GM12875 (cell line): ENCODE measurements at regions not wholly inside any gene's neighbourhood (a gene's known extent, or its start where the extent isn't known, plus 50 kb on each side); places are given as distances from the start of the nearest gene placed in this dataset.
"Not testable (repeated sequence)": the region's sequence is repeated elsewhere in the genome, so short reads cannot be mapped to it uniquely, and the experiment has no call there.

Experiments
- H3K4me3 ChIP-seq: one replicate; pipeline ENCODE4 v1.5.1; 2011; ENCODE audit warnings: low read depth, low read length, control low read depth
- TF ChIP-seq, protein P1 (sequence below): IDR thresholded peaks from 2 replicates; pipeline ENCODE4 v1.5.1; 2011; ENCODE audit warnings: low read depth, mild to moderate bottlenecking, control low read depth, inconsistent platforms, low read length, moderate library complexity, borderline replicate concordance; ENCODE audit not compliant: insufficient read depth

DNA sequence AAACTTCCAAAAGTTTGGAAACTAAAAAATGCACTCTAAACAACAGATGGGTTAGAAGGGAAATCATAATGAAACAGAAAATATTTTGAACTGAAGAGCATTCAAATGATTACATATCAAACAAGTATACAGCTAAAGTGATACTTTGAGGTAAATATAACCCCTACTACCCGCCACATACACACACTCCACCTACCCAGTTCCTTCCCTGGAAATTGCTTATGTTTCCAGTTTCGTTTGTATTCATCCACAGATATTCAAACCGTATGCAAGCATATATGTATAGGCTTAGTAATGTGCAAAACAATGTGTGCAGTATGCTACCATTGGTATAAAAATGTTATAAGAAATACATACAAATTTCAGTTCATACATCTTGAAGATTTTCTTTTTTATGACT, 95.5 kb downstream of the SMIM20 start:
- H3K4me3 ChIP-seq, result no peak overlapping the region
- TF ChIP-seq, protein P1, sequence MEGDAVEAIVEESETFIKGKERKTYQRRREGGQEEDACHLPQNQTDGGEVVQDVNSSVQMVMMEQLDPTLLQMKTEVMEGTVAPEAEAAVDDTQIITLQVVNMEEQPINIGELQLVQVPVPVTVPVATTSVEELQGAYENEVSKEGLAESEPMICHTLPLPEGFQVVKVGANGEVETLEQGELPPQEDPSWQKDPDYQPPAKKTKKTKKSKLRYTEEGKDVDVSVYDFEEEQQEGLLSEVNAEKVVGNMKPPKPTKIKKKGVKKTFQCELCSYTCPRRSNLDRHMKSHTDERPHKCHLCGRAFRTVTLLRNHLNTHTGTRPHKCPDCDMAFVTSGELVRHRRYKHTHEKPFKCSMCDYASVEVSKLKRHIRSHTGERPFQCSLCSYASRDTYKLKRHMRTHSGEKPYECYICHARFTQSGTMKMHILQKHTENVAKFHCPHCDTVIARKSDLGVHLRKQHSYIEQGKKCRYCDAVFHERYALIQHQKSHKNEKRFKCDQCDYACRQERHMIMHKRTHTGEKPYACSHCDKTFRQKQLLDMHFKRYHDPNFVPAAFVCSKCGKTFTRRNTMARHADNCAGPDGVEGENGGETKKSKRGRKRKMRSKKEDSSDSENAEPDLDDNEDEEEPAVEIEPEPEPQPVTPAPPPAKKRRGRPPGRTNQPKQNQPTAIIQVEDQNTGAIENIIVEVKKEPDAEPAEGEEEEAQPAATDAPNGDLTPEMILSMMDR, result no peak

DNA sequence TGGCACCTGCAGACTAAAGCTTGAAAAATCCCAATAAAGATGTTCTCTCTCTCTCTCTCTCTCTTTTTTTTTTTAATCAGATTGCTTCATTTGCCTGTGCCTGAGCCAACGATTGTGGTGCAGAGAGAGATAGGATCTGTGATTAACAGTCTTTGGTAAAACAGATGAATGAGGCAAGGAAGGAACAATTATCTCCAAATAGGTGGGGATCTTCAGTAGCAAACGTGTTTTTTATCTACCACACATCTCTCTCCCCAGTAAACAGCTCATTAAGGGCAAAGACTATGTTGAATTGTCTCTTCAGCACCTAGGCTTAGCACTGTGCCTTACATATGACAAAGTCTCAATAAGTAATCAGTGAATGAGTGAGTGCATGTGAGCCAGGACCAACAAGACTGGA, 96.3 kb downstream of the SMIM20 start:
- H3K4me3 ChIP-seq, result no peak overlapping the region
- TF ChIP-seq, protein P1, result no peak

DNA sequence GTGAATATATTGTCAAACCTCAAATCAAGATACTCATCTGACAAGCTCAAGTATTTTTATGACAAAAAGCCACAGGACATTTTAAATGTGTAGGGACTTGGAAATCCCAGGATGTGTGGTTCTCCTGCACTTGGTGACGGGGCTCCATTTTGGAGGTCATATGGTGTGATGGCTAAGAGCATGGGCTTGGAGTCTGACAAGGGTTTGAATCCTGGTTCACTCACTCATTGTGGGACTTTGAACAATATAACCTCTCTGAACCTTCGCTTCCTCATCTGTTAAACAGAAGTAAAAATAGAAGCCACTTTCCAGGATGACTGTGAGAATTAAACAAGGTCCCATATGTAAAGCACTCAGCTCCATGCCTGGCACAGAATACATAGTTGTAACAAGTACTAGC, 99.6 kb downstream of the SMIM20 start:
- no peak overlapping the region for H3K4me3 ChIP-seq
- TF ChIP-seq, protein P1, result no peak

DNA sequence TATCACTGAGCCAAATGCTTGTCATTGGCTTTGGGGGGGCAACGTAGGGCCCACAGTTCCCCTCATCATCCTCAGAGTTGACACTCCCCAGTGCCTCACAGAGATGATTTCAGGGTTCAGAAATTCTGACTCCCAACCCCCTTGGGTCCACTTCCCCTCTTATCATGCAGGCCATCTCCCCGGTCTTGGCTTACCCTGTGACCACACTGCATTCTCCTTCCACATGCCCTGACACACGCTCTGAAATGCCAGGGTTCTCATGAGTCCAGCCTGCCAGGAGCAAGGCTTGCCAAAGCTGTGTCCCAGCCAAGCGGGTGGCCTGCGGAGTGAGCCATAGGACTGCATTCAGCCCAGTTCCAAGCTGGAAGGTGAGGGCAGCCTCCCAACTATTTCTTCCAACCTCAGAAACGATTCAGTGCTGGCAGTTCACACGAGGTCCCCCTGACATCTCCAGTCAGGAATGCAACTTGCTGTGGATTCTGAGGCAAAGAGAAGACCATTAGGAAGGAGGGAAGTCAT, 101.2 kb downstream of the SMIM20 start:
- H3K4me3 ChIP-seq, result no peak overlapping the region
- TF ChIP-seq, protein P1, result no peak

DNA sequence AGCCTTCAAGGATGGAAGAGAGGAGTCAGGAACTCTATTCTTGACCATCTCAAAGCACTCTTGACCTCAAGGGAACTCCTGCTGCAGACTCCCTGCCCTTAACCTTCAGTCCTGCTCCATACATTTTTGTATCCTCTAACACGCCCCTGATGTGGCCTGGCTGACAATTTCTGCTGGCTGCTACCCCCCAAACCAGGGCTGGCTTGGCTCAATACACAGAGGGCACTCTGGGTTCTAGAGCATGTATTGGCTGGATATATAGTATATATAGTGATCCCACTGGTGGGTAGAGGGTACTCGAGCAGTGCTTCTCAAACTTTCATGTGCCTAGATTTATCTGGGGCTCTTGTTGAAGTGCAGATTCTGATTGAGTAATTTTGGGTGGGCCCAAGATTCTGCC, 101.9 kb downstream of the SMIM20 start:
- TF ChIP-seq, protein P1, result no peak
- H3K4me3 ChIP-seq, result no peak overlapping the region

DNA sequence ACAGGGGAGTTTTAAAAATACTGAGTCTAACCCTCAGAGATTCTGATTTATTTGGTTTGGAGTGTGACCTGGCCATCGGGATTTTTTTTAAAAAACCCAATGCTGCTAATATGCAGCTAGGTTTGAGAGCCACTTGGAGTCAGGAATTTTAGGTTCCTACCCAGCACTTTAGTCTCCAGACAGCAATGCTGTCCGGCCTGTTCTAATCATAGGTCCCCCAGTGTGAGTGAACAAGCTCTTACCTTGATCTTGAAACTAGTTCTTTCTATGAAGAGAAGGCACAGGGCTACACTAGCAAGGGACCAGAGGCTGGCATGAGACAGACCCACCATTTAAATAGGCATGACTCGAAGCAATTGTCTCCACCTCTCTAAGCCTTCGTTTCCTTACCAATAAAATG, 103.5 kb downstream of the SMIM20 start:
- TF ChIP-seq, protein P1, result no peak

DNA sequence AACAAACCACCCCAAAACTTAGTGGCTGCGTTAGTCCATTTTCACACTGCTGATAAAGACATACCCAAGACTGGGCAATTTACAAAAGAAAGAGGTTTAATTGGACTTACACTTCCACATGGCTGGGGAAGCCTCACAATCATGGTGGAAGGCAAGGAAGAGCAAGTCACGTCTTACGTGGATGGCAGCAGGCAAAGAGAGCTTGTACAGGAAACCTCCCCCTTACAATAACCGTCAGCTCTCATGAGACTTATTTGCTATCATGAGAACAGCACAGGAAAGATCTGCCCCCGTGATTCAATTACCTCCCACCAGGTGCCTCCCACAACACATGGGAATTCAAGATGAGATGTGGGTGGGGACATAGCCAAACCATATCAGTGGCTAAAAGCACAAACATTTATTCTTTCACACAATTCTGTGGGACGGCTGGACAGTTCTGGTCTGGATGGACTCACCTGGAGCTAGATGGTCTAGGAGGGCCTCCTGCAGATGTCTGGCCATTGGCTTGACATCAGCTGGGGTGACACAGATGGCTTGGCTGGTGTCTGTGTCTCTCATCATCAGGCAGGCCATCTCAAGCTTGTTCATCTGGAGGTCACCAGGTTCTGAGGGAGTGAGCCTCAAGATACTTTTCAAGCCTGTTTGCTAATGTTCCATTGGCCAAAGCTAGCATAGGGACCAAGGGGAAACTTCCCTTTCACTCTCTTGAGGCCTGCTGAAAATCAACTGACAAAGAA, 104.1 kb downstream of the SMIM20 start:
- H3K4me3 ChIP-seq, result not testable (repeated sequence)

More for the DNA sequence above, 103.5 kb downstream of the SMIM20 start:
- H3K4me3 ChIP-seq, result no peak overlapping the region
